ENCODE measurements at regions not wholly inside any gene's neighbourhood (a gene's known extent, or its start where the extent isn't known, plus 50 kb on each side); places are given as distances from the start of the nearest gene placed in this dataset.

- TF ChIP-seq EZH2phosphoT487 (IDR thresholded peaks at IDR 0.05) = no peak
- TF ChIP-seq, protein P1, sequence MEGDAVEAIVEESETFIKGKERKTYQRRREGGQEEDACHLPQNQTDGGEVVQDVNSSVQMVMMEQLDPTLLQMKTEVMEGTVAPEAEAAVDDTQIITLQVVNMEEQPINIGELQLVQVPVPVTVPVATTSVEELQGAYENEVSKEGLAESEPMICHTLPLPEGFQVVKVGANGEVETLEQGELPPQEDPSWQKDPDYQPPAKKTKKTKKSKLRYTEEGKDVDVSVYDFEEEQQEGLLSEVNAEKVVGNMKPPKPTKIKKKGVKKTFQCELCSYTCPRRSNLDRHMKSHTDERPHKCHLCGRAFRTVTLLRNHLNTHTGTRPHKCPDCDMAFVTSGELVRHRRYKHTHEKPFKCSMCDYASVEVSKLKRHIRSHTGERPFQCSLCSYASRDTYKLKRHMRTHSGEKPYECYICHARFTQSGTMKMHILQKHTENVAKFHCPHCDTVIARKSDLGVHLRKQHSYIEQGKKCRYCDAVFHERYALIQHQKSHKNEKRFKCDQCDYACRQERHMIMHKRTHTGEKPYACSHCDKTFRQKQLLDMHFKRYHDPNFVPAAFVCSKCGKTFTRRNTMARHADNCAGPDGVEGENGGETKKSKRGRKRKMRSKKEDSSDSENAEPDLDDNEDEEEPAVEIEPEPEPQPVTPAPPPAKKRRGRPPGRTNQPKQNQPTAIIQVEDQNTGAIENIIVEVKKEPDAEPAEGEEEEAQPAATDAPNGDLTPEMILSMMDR (IDR thresholded peaks at IDR 0.05) = no peak
- no peak for TF ChIP-seq EZH2 (IDR thresholded peaks at IDR 0.05)
Observed at GRCh38 chr1:214761030-214761429, 158.0 kb downstream of the CENPF start.
